ENCODE measurements at regions not wholly inside any gene's neighbourhood (a gene's known extent, or its start where the extent isn't known, plus 50 kb on each side); places are given as distances from the start of the nearest gene placed in this dataset.

GRCh38 chr10:129120441-129120840, 346.6 kb upstream of the MGMT start (continued):
- TF ChIP-seq ZBTB33 (IDR thresholded peaks at IDR 0.05; ENCODE audit: extremely low read depth, insufficient replicate concordance, low read length) (no peak), REST (IDR thresholded peaks at IDR 0.05; ENCODE audit: low read depth) (no peak), CBX3 (IDR thresholded peaks at IDR 0.05; ENCODE audit: low read depth) (no peak), ZNF274 (IDR thresholded peaks at IDR 0.05; ENCODE audit: low read depth, low read length) (no peak), SP1 (IDR thresholded peaks at IDR 0.05; ENCODE audit: low read depth) (no peak)

GRCh38 chr10:129122846-129123245, 344.2 kb upstream of the MGMT start:
- intact Hi-C loops (cut with micrococcal nuclease) = no loop called here
- no peaks in the 10 kb centered on the region for H3K36me3 ChIP-seq (ENCODE audit: control insufficient read depth in 1 of 2, insufficient read depth in 2 of 2, low read length in 2 of 2)
- peaks cover 10 to 12% of the 10 kb centered on the region in 2 experiments; a peak in 2 of 4 replicates for H3K9me3 ChIP-seq (ENCODE audit: control insufficient read depth in 1 of 2, insufficient read depth in 1 of 2, low read depth in 1 of 2, low read length in 2 of 2)
- no TSS peak for BruUV-seq (replicated peaks)
- H3K27me3 ChIP-seq (ENCODE audit: insufficient read depth, low read length) = no peaks in the 10 kb centered on the region
- no peak overlapping the region for H3K27ac ChIP-seq (ENCODE audit: low read depth, low read length)
- no peak overlapping the region for H3K4me3 ChIP-seq (replicated peaks in 1 of 2; ENCODE audit: low read depth in 1 of 2, low read length in 2 of 2)
- no peaks in the 10 kb centered on the region for H3K79me2 ChIP-seq (ENCODE audit: insufficient read depth, low read length)
- H3K9me2 ChIP-seq (ENCODE audit: insufficient read depth) = no peaks in the 10 kb centered on the region
- TF ChIP-seq CEBPB (IDR thresholded peaks at IDR 0.05; ENCODE audit: low read depth) = no peak
- TF ChIP-seq, protein P1, sequence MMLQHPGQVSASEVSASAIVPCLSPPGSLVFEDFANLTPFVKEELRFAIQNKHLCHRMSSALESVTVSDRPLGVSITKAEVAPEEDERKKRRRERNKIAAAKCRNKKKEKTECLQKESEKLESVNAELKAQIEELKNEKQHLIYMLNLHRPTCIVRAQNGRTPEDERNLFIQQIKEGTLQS (IDR thresholded peaks at IDR 0.05) = no peak
- TF ChIP-seq POLR2A (IDR thresholded peaks at IDR 0.05; ENCODE audit: borderline replicate concordance, extremely low read depth, insufficient read depth, insufficient read length) = no peak
- TF ChIP-seq EZH2phosphoT487 (IDR thresholded peaks at IDR 0.05; ENCODE audit: borderline replicate concordance) = no peak
- TF ChIP-seq CBX3 (IDR thresholded peaks at IDR 0.05; ENCODE audit: low read depth) = no peak
- TF ChIP-seq SP1 (IDR thresholded peaks at IDR 0.05; ENCODE audit: low read depth) = no peak
- no peak for TF ChIP-seq SIN3A (IDR thresholded peaks at IDR 0.05; ENCODE audit: low read depth)
- TF ChIP-seq FOSL1 (IDR thresholded peaks at IDR 0.05; ENCODE audit: low read depth) = no peak
- TF ChIP-seq EGR1 (IDR thresholded peaks at IDR 0.05; ENCODE audit: low read depth) = no peak
- TF ChIP-seq ZNF274 (IDR thresholded peaks at IDR 0.05; ENCODE audit: low read depth, low read length) = no peak
- no peak for TF ChIP-seq ELF1 (IDR thresholded peaks at IDR 0.05; ENCODE audit: borderline replicate concordance, low read depth)
- no peak for TF ChIP-seq RAD21 (IDR thresholded peaks at IDR 0.05; ENCODE audit: low read depth)
- no peak for TF ChIP-seq SRF (IDR thresholded peaks at IDR 0.05; ENCODE audit: low read depth)
- no peak for TF ChIP-seq POLR2AphosphoS5 (IDR thresholded peaks at IDR 0.05; ENCODE audit: low read depth, low read length)
- no peak for TF ChIP-seq ZFX (IDR thresholded peaks at IDR 0.05)
- no peak for TF ChIP-seq JUND (IDR thresholded peaks at IDR 0.05)
- DNase-seq (ENCODE audit: low read depth, low spot score) (no peak), ATAC-seq (no peak)
- no peak overlapping the region for H2AFZ ChIP-seq (ENCODE audit: low read depth, low read length, poor library complexity, severe bottlenecking)
- H3K4me1 ChIP-seq (ENCODE audit: control insufficient read depth in 1 of 2, insufficient read depth in 2 of 2, low read length in 2 of 2) = no peaks in the 10 kb centered on the region
- no peak overlapping the region for H3K4me2 ChIP-seq (ENCODE audit: low read length)
- POLR2A ChIA-PET = no interaction called here
- no peak overlapping the region for H3K9ac ChIP-seq (ENCODE audit: low read length)
- H4K20me1 ChIP-seq (ENCODE audit: insufficient read depth) = no peaks in the 10 kb centered on the region
- CTCF ChIA-PET = no interaction called here
- RAD21 ChIA-PET (ENCODE audit: low non-redundant PET in 1 of 2, low total read pairs in 2 of 2, uncharacterized antibody in 2 of 2, unreplicated experiment in 2 of 2) = no interaction called here
